HG02884 (cell line): ENCODE measurements at regions not wholly inside any gene's neighbourhood (a gene's known extent, or its start where the extent isn't known, plus 50 kb on each side); places are given as distances from the start of the nearest gene placed in this dataset.

Experiments used
- ATAC-seq: cut with Tn5 transposase; IDR thresholded peaks from one replicate; pipeline ENCODE4 v1.9.1; 2021; ENCODE audit warnings: mild to moderate bottlenecking, moderate library complexity; ENCODE audit not compliant: unreplicated experiment

DNA sequence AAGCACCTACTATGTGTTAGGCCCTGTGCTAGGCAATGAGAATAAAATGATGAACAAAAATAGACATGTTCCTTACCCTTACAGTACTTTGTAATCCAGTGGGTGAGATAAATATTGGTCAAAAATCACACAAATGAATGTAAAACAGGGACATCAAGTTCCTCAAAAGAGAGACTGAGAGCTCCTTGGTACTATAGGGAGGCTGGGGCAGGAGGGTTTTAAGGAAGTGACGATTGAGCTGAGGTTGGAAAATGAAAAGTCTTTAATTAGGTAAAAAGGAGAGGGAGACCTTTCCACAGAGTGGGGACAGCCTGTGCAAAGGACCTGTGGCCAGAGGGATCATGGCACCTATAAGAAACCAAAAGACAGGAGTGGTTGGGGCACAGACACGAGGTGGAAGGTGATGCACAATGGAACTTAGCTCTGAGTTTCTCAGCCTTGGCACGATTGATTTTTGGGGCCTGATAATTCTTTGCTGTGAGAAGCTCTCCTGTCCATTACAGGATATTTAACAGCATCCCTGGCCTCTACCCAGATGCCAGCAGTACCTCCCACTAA lies 140.3 kb downstream of the CEP57L1 start:
- ATAC-seq, result no peak

DNA sequence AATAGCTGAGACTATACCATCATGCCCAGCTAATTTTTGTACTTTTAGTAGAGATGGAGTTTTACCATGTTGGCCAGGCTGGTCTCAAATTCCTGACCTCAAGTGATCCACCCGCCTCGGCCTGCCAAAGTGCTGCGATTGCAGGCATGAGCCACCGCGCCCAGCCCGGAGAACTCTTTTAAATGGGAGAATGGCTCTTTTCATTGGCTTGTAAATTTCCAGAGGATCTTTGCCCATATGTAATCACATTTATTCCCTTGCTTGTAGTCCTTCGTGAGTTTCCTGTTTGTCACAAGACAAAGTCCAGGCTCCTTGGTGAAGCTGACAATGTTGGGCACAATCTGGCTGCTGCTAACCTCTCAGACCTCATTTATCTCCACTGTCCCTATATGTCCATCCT lies 135.1 kb downstream of the CEP57L1 start:
- ATAC-seq, result no peak

DNA sequence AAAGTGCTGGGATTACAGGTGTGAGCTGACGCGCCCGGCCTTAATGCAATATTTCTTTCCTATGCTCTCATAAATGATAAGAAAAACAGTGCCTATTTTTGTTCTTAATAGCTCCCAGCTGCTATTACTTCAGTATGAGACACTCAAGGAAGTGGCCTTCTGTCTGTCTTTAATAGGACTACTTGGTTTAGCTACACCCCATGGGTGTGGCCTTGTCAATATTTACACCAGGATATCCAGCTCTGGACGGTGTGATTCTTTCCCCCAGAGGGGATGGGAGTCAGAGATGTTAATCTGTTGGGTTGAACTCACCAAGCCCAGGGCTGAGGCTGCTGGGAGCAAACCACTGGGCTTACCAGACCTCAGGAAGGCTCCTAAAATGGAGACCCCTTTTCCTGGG lies 134.2 kb downstream of the CEP57L1 start:
- ATAC-seq, result no peak

DNA sequence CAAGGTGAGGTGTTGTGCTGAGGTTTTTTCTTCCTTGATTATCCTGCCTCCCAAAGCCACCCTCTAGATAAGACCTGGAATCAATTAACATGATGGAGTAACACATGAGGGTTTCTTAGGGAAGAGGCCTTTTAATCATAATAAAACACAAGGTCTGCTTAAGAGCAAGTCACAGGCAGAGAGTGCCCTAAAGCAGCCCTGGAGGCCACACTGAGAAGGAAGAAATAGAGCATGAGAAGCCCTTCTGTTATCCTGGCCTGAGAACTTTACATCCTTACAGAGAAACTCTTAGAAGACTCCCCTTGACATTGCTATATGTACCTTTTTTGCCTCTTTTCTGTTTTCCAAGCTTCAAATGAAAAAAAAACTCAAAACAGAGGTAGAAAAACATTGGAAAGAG lies 132.3 kb downstream of the CEP57L1 start:
- no peak for ATAC-seq

DNA sequence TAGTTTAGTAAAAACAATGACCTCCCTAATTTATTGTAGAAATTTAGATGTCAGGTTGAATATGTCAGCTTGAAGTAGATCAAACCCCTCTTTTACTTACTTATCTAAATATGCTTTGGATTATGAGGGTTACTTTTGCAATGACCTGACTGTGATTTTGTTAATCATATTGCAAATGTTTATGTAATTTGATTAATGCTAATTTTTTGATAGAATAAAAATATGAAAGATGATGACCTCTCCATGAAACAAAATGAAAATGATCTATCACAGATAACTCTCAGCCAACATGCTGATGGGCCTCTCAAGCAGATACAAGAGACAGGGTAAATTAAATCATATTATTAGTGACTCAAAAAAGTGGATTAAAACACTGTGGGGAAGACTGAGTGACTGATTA lies 131.0 kb downstream of the CEP57L1 start:
- no peak for ATAC-seq

DNA sequence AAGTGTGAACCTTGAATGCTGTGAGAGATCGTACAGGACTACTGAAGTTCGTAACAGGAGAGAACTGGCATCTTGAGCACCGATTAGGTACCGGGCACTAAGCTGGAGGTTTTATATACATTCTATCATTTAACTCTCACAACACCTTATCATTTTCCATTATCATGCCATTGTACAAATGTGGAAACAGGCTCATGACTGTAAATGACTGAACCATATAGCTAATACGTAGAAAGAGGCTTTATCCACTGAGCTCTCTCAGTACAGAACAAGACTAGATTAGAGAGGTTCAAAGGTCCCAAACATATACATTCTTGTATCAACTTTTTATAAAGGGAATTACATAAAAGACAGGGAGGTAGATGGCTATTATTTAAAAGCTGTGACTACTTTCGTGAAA lies 130.6 kb downstream of the CEP57L1 start:
- ATAC-seq, result no peak

DNA sequence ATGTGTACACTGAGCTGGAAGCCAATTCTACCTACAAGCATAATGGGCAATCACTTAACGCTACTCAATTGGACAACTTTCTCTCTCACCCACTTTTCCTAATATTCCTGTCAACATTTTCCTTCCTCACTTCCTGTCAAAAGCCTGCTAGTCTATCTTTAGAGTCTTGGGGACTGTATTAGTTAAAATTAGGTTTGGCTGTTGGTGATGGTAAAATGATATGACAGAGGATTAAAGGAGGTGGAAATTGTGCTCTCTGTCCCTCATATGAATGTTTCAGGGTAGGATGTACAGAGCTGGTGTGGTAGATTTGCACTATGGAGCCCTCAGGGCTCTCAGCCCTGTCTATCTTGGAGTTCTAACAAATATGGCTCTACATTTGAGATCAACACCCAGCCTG lies 129.7 kb downstream of the CEP57L1 start:
- no peak for ATAC-seq

DNA sequence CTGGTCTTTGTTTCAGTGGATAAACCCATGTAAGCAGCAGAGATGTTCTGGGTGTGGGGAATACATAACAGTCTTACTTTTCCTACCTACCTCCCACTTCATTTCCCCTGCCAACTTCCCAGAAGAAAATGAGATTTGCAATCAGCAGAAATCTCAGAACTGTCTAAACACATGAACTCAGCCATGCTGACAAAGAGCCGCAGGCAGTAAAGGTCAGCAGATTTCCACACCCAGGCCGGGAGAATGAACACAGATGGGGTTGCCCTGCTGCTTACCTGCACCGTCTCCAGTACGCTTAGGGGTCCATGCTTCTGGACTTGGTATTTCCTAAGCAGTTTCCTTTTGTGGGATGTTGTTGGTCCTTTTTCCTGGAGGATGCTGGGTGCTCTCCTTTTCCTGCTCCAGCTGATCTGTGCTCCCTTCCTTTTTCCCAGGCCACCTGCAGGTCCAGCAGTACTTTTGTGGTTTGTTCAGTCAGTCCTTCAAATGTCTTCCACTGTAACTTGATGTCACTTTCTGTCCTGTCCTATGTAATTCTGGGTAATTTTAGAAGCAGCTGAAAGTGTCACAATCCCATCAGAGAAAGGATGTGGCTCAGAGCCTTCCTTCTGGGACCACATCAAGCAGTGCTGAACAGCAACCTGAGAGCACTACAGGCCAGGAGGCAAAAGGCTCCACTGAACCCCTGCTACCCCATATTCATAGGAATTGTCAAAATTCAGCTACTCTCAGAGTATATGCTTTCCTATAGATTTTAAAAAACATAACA lies 129.0 kb downstream of the CEP57L1 start:
- no peak for ATAC-seq

DNA sequence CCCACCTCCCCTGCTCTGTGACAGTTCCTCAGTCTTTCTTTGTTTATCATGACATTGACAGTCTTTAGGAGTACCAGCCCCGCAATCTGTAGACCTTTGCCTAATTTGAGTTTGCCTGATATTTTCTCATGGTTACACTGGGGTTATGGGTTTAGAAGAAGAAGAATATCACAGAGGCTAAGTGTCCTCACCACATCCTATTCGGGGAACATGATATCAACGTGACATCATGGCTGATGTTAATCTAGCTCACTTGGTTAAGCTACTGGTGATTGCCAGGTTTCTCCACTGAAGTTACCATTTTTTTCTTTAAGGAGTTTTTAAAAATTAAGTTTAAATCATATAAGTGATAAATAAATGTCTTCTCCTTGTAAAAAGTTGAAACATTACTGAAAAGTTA lies 127.5 kb downstream of the CEP57L1 start:
- no peak for ATAC-seq

DNA sequence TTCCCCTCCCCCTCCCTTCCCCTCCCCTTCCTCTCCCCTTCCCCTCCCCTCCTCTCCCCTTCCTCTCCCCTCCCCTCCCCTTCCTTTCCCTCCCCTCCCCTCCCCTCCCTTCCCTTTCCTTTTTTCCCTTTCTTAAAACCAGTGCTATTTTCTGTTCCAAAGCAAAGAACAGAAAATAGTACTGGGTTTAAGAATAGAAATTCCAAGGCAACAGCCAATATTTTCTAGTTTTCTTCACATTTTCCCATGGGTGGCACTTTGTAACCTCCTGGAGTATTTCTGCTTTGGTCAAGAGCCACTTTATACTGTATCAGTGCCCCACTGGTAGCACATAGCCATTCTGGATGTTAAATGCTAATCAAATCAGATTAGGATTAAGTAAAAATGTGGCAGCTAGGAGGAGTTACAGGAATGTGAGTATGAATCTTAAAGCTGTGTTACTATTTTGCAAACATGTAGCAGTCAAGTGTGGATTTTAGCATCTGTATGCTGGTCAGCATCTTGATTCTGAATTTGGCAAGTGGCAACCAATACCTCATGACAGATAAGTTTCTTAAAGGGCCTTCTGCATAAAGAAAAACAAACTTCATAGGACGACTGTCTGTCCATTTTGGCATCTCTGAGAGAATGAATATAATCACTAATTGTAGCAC lies 126.4 kb downstream of the CEP57L1 start:
- no peak for ATAC-seq
